ENCODE measurements at regions not wholly inside any gene's neighbourhood (a gene's known extent, or its start where the extent isn't known, plus 50 kb on each side); places are given as distances from the start of the nearest gene placed in this dataset.
"Not testable (repeated sequence)": the region's sequence is repeated elsewhere in the genome, so short reads cannot be mapped to it uniquely, and the experiment has no call there.

DNA sequence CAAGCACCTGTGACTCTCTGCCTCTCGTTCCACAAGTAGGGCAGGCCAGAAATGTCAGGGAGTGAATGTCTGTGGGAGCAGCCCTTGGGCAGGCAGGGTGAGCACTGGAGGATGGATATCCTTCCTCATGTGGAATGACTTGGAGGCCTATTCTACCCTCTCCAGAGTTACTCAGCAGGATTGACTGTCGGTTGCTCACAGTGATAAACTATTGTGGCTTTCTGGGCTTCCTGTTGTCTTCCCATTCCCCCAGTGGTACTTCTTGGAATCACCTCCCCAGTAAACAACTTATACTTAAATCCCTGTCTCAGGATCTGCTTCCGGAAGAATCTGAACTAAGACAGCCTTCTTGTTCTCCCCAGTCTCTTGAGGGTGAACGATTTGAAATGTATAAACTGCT is 79.6 kb upstream of the MANSC4 start:
- Histone ChIP-seq H3K4me1 (ENCODE audit: control insufficient read depth, low read depth, low read length) (no peaks in the 10 kb centered on the region), H3K27me3 (ENCODE audit: control insufficient read depth, insufficient read depth, low read length) (no peaks in the 10 kb centered on the region), H3K36me3 (ENCODE audit: control insufficient read depth, low read depth, low read length) (no peaks in the 10 kb centered on the region), H3K27ac (ENCODE audit: low read length) (no peak overlapping the region), H3K9me3 (ENCODE audit: control insufficient read depth, low read depth, low read length) (no peaks in the 10 kb centered on the region), H3K9ac (ENCODE audit: low read length) (no peak overlapping the region), H3K4me3 (ENCODE audit: low read length) (no peak overlapping the region)

- H3K27me3 ChIP-seq (ENCODE audit: control insufficient read depth, insufficient read depth, low read length); H3K27ac ChIP-seq (ENCODE audit: low read length); H3K4me3 ChIP-seq (ENCODE audit: low read length); H3K4me1 ChIP-seq (ENCODE audit: control insufficient read depth, low read depth, low read length); H3K9me3 ChIP-seq (ENCODE audit: control insufficient read depth, low read depth, low read length); H3K36me3 ChIP-seq (ENCODE audit: control insufficient read depth, low read depth, low read length); H3K9ac ChIP-seq (ENCODE audit: low read length): not testable (repeated sequence)
Measured at GRCh38 chr12:27857006-27857405, 77.0 kb upstream of the MANSC4 start.

DNA sequence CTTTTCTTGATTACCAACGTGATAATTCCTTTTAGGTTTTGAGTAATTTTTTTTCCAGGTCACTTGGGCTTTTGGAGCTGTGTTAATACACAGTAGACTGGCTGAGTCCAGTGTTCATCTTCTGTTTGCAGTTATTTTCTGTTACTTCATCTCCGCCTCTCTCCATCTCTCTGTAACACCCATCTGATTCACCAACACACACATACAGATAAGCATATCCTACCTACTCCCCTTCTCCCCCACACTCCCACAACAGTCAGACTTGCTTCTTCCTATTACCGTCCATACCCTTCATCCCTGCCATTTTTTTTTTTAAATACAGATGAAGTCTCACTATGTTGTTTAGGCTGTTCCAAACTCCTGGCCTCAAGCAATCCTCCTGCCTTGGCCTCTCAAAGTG is 72.7 kb upstream of the MANSC4 start:
- H3K9ac ChIP-seq (ENCODE audit: low read length): no peak overlapping the region

More for the DNA sequence above, 72.7 kb upstream of the MANSC4 start:
- Histone ChIP-seq H3K9me3 (ENCODE audit: control insufficient read depth, low read depth, low read length) (no peaks in the 10 kb centered on the region), H3K4me3 (ENCODE audit: low read length) (no peak overlapping the region), H3K27ac (ENCODE audit: low read length) (no peak overlapping the region), H3K27me3 (ENCODE audit: control insufficient read depth, insufficient read depth, low read length) (no peaks in the 10 kb centered on the region), H3K4me1 (ENCODE audit: control insufficient read depth, low read depth, low read length) (no peaks in the 10 kb centered on the region), H3K36me3 (ENCODE audit: control insufficient read depth, low read depth, low read length) (no peaks in the 10 kb centered on the region)

Measured in iPS-18a (cell line).